ENCODE measurements at regions not wholly inside any gene's neighbourhood (a gene's known extent, or its start where the extent isn't known, plus 50 kb on each side); places are given as distances from the start of the nearest gene placed in this dataset.

GRCh38 chr2:37454851-37455762 lies 110.7 kb downstream of the QPCT start:
- no peak overlapping the region for H3K27ac ChIP-seq (ENCODE audit: low read depth in 2 of 2, low read length in 1 of 2)
- WGBS, 2 donors: 42 to 46% methylated on average over 5 of the region's 5 CpGs
- no peaks in the 10 kb centered on the region for H3K36me3 ChIP-seq (ENCODE audit: control insufficient read depth in 2 of 2, insufficient read depth in 2 of 2, low read length in 1 of 2)
- H3K9me3 ChIP-seq (ENCODE audit: control insufficient read depth in 2 of 2, insufficient read depth in 1 of 2, low read depth in 1 of 2, low read length in 1 of 2): no peaks in the 10 kb centered on the region
- peaks cover 0 to 4% of the 10 kb centered on the region in 2 donors for H3K4me1 ChIP-seq (ENCODE audit: control insufficient read depth in 2 of 2, insufficient read depth in 2 of 2, low read length in 1 of 2)
- no peak overlapping the region for H3K4me3 ChIP-seq (ENCODE audit: low read depth in 1 of 2, low read length in 2 of 2)
- H3K27me3 ChIP-seq (ENCODE audit: control insufficient read depth in 1 of 2, insufficient read depth in 2 of 2, low read length in 2 of 2): no peaks in the 10 kb centered on the region

GRCh38 chr2:37456479-37456878 lies 112.0 kb downstream of the QPCT start:
- H3K27me3 ChIP-seq (ENCODE audit: control insufficient read depth in 1 of 2, insufficient read depth in 2 of 2, low read length in 2 of 2): no peaks in the 10 kb centered on the region
- no peak overlapping the region for H3K4me3 ChIP-seq (ENCODE audit: low read depth in 1 of 2, low read length in 2 of 2)
- H3K27ac ChIP-seq (ENCODE audit: low read depth in 2 of 2, low read length in 1 of 2): no peak overlapping the region
- H3K4me1 ChIP-seq (ENCODE audit: control insufficient read depth in 2 of 2, insufficient read depth in 2 of 2, low read length in 1 of 2): peaks cover 0 to 7% of the 10 kb centered on the region in 2 donors
- 18 to 23% methylated on average over 1 of the region's 1 CpG for WGBS, 2 donors
- no peaks in the 10 kb centered on the region for H3K9me3 ChIP-seq (ENCODE audit: control insufficient read depth in 2 of 2, insufficient read depth in 1 of 2, low read depth in 1 of 2, low read length in 1 of 2)
- H3K36me3 ChIP-seq (ENCODE audit: control insufficient read depth in 2 of 2, insufficient read depth in 2 of 2, low read length in 1 of 2): no peaks in the 10 kb centered on the region

- Histone ChIP-seq H3K4me3 (ENCODE audit: low read depth in 1 of 2, low read length in 2 of 2) (no peak overlapping the region), H3K27me3 (ENCODE audit: control insufficient read depth in 1 of 2, insufficient read depth in 2 of 2, low read length in 2 of 2) (no peaks in the 10 kb centered on the region), H3K4me1 (ENCODE audit: control insufficient read depth in 2 of 2, insufficient read depth in 2 of 2, low read length in 1 of 2) (peaks cover 0 to 7% of the 10 kb centered on the region in 2 donors), H3K36me3 (ENCODE audit: control insufficient read depth in 2 of 2, insufficient read depth in 2 of 2, low read length in 1 of 2) (no peaks in the 10 kb centered on the region), H3K27ac (ENCODE audit: low read depth in 2 of 2, low read length in 1 of 2) (no peak overlapping the region), H3K9me3 (ENCODE audit: control insufficient read depth in 2 of 2, insufficient read depth in 1 of 2, low read depth in 1 of 2, low read length in 1 of 2) (no peaks in the 10 kb centered on the region)
- 72 to 76% methylated on average over 9 of the region's 9 CpGs for WGBS, 2 donors
Observed at GRCh38 chr2:37457401-37457901, 113.0 kb downstream of the QPCT start.

DNA sequence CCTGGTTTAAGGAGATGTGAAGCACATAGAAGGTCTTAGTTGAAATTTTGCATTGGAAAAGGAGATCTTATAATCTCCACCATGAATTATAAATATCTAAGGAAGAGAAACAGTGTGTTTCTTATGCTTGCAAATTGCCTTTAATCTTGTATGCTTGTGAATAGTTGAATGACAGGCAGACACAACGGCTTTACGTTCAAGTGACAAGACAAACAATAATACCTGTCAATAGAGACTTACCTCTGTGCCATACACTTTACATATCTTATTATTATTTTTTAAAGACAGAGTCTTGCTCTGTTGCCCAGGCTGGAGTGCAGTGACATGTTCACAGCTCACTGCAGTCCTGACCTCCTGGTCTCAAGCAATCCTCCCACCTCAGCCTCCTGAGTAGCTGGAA lies 113.7 kb downstream of the QPCT start:
- no peaks in the 10 kb centered on the region for H3K36me3 ChIP-seq (ENCODE audit: control insufficient read depth in 2 of 2, insufficient read depth in 2 of 2, low read length in 1 of 2)
- WGBS, 2 donors: 93 to 98% methylated on average over 2 of the region's 2 CpGs
- no peak overlapping the region for H3K27ac ChIP-seq (ENCODE audit: low read depth in 2 of 2, low read length in 1 of 2)
- H3K9me3 ChIP-seq (ENCODE audit: control insufficient read depth in 2 of 2, insufficient read depth in 1 of 2, low read depth in 1 of 2, low read length in 1 of 2): no peaks in the 10 kb centered on the region
- peaks cover 0 to 7% of the 10 kb centered on the region in 2 donors for H3K4me1 ChIP-seq (ENCODE audit: control insufficient read depth in 2 of 2, insufficient read depth in 2 of 2, low read length in 1 of 2)
- no peak overlapping the region for H3K4me3 ChIP-seq (ENCODE audit: low read depth in 1 of 2, low read length in 2 of 2)
- no peaks in the 10 kb centered on the region for H3K27me3 ChIP-seq (ENCODE audit: control insufficient read depth in 1 of 2, insufficient read depth in 2 of 2, low read length in 2 of 2)

DNA sequence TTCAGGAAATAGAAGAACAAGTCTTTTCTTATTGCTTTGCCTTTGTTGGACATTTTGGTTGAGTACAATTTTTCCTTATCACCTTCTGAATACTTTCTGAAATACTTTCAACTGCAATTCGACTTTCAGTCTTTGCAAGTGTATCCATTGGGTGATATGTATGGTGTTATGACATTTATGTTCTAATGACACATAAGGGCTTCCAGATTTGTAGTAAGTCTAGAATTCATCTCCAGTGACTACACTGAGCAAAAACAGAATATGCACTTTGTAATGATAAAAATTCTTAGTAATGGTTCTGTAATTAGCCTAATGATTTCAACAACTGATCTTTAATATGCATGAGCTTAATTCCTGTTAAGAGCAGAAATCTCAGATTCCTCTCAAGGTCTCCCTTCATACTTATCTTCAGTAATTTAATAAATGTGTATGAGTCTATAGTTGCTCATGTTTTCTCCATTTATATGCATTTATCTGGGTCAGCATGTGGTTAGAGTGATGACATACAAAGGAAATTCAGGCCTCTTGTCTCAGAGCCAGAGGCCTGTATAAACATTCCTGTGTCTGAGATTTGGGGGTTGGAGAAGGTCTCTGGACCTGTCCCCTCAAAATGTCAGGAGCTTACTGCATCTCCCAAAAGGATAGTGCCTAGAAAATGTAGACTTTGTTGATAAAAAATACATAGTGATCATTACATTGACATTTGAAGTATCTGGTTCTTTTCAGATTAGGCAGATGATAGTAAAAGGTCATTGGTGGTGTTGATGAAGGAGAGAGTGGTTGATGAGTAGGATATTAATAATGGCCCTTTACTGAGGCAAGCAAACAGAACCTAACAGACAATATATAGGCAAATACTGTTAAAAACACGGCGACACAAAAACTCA lies 114.9 kb downstream of the QPCT start:
- no peaks in the 10 kb centered on the region for H3K9me3 ChIP-seq (ENCODE audit: control insufficient read depth in 2 of 2, insufficient read depth in 1 of 2, low read depth in 1 of 2, low read length in 1 of 2)
- WGBS, 2 donors: 77 to 79% methylated on average over 3 of the region's 3 CpGs
- H3K27ac ChIP-seq (ENCODE audit: low read depth in 2 of 2, low read length in 1 of 2): peak overlapping the region in 1 of 2 donors; percentile 27
- peaks cover 0 to 7% of the 10 kb centered on the region in 2 donors for H3K4me1 ChIP-seq (ENCODE audit: control insufficient read depth in 2 of 2, insufficient read depth in 2 of 2, low read length in 1 of 2)
- H3K27me3 ChIP-seq (ENCODE audit: control insufficient read depth in 1 of 2, insufficient read depth in 2 of 2, low read length in 2 of 2): no peaks in the 10 kb centered on the region
- no peak overlapping the region for H3K4me3 ChIP-seq (ENCODE audit: low read depth in 1 of 2, low read length in 2 of 2)
- H3K36me3 ChIP-seq (ENCODE audit: control insufficient read depth in 2 of 2, insufficient read depth in 2 of 2, low read length in 1 of 2): no peaks in the 10 kb centered on the region

DNA sequence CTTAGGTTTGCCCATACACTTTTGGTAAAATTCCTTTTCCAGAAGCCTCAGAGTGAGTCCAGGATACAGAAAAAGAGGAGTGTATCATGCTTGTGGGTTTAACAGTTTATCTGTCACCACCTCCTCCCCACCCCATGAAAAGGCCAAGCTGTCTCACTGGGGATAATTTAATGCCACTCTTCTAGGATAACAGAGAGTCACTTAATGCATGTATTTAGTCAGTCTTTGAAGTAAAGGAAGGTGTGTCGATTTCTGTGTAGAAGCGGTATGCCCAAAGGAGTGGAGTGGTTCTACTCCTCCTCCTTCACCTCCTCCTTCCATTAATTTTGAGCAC lies 116.4 kb downstream of the QPCT start:
- Histone ChIP-seq H3K27me3 (ENCODE audit: control insufficient read depth in 1 of 2, insufficient read depth in 2 of 2, low read length in 2 of 2) (no peaks in the 10 kb centered on the region), H3K4me3 (ENCODE audit: low read depth in 1 of 2, low read length in 2 of 2) (no peak overlapping the region), H3K4me1 (ENCODE audit: control insufficient read depth in 2 of 2, insufficient read depth in 2 of 2, low read length in 1 of 2) (peaks cover 0 to 7% of the 10 kb centered on the region in 2 donors), H3K36me3 (ENCODE audit: control insufficient read depth in 2 of 2, insufficient read depth in 2 of 2, low read length in 1 of 2) (no peaks in the 10 kb centered on the region), H3K27ac (ENCODE audit: low read depth in 2 of 2, low read length in 1 of 2) (no peak overlapping the region), H3K9me3 (ENCODE audit: control insufficient read depth in 2 of 2, insufficient read depth in 1 of 2, low read depth in 1 of 2, low read length in 1 of 2) (no peaks in the 10 kb centered on the region)
- 87 to 90% methylated on average over 2 of the region's 2 CpGs for WGBS, 2 donors

GRCh38 chr2:37464067-37464466 lies 119.6 kb downstream of the QPCT start:
- H3K27me3 ChIP-seq (ENCODE audit: control insufficient read depth in 1 of 2, insufficient read depth in 2 of 2, low read length in 2 of 2): no peaks in the 10 kb centered on the region
- no peaks in the 10 kb centered on the region for H3K36me3 ChIP-seq (ENCODE audit: control insufficient read depth in 2 of 2, insufficient read depth in 2 of 2, low read length in 1 of 2)
- H3K4me3 ChIP-seq (ENCODE audit: low read depth in 1 of 2, low read length in 2 of 2): no peak overlapping the region
- H3K27ac ChIP-seq (ENCODE audit: low read depth in 2 of 2, low read length in 1 of 2): no peak overlapping the region
- peaks cover 0 to 3% of the 10 kb centered on the region in 2 donors for H3K4me1 ChIP-seq (ENCODE audit: control insufficient read depth in 2 of 2, insufficient read depth in 2 of 2, low read length in 1 of 2)
- 25 to 29% methylated on average over 2 of the region's 2 CpGs for WGBS, 2 donors
- no peaks in the 10 kb centered on the region for H3K9me3 ChIP-seq (ENCODE audit: control insufficient read depth in 2 of 2, insufficient read depth in 1 of 2, low read depth in 1 of 2, low read length in 1 of 2)

DNA sequence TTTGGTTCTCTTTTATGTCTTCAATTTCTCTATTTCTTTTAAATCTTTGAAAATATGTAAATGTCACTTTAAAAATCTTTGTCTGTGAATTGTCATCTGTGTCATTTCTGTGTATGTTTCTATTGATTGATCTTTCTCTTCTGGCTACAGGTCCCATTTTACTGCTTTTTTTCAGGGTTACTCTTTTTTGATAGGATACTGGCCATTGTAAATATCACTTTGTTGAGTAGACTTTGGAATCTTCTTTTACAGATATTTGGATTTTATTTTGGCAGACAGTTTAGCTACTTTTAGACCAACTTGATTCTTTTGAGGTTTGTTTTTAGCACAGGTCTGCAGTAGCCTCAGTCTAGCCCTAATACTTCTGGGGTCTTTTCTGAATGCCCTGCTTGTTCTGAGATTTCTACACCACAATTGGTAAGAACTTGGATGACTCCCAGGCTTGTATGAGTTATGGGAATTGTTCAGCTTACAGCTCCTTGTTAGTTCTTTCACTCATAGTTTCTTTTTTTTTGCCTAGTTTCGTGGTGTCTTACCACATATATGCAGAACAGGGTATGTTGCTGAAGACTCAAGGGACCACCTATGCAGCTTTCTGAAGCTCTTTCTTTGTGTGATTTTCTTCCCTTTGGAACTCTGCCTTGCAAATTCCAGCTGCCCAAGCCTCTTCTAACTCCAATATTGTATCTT lies 122.2 kb downstream of the QPCT start:
- Histone ChIP-seq H3K27me3 (ENCODE audit: control insufficient read depth in 1 of 2, insufficient read depth in 2 of 2, low read length in 2 of 2) (no peaks in the 10 kb centered on the region), H3K9me3 (ENCODE audit: control insufficient read depth in 2 of 2, insufficient read depth in 1 of 2, low read depth in 1 of 2, low read length in 1 of 2) (no peaks in the 10 kb centered on the region), H3K4me3 (ENCODE audit: low read depth in 1 of 2, low read length in 2 of 2) (no peak overlapping the region), H3K4me1 (ENCODE audit: control insufficient read depth in 2 of 2, insufficient read depth in 2 of 2, low read length in 1 of 2) (no peaks in the 10 kb centered on the region), H3K27ac (ENCODE audit: low read depth in 2 of 2, low read length in 1 of 2) (no peak overlapping the region), H3K36me3 (ENCODE audit: control insufficient read depth in 2 of 2, insufficient read depth in 2 of 2, low read length in 1 of 2) (no peaks in the 10 kb centered on the region)
- whole genome bisulfite sequencing, 2 donors: 73 to 83% methylated on average over 1 of the region's 1 CpG

DNA sequence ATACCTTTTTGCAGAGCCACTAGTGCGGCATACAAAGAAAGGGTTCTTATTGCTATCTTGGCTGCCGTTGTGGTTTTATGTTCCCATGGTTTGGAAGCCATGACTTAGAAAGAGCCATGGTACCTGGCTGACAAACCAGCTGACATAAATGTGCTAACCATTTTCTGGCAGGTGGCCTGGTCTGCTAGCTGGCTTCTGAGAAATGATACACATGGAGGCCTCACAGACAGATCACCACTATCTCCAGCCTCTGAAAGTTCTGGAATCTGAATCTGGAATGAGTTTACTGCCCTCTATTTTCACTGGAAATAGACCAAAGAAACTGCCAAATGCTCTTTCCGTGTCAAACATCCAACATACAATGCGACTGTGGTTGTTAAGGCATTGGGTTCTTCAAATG lies 123.7 kb downstream of the QPCT start:
- Histone ChIP-seq H3K36me3 (ENCODE audit: control insufficient read depth in 2 of 2, insufficient read depth in 2 of 2, low read length in 1 of 2) (no peaks in the 10 kb centered on the region), H3K27me3 (ENCODE audit: control insufficient read depth in 1 of 2, insufficient read depth in 2 of 2, low read length in 2 of 2) (no peaks in the 10 kb centered on the region), H3K27ac (ENCODE audit: low read depth in 2 of 2, low read length in 1 of 2) (no peak overlapping the region), H3K4me1 (ENCODE audit: control insufficient read depth in 2 of 2, insufficient read depth in 2 of 2, low read length in 1 of 2) (no peaks in the 10 kb centered on the region), H3K4me3 (ENCODE audit: low read depth in 1 of 2, low read length in 2 of 2) (no peak overlapping the region), H3K9me3 (ENCODE audit: control insufficient read depth in 2 of 2, insufficient read depth in 1 of 2, low read depth in 1 of 2, low read length in 1 of 2) (no peaks in the 10 kb centered on the region)
- 89 to 92% methylated on average over 4 of the region's 4 CpGs for WGBS, 2 donors

Data from esophagus (tissue), 2 donors.